Femur (tissue), 1 donor: ENCODE measurements at regions not wholly inside any gene's neighbourhood (a gene's known extent, or its start where the extent isn't known, plus 50 kb on each side); places are given as distances from the start of the nearest gene placed in this dataset.
"Not testable (repeated sequence)": the region's sequence is repeated elsewhere in the genome, so short reads cannot be mapped to it uniquely, and the experiment has no call there.

Source experiments
- DNase-seq: peaks from one replicate; pipeline ENCODE4 v3.0.0-alpha.2; 2017

- no peak for DNase-seq
These were observed 132.9 kb upstream of the CRHR1 start for GRCh38 chr17:45651145-45651709.

- no peak for DNase-seq
These were observed 130.5 kb upstream of the CRHR1 start for GRCh38 chr17:45653616-45654015.

GRCh38 chr17:45656527-45657181 lies 127.5 kb upstream of the CRHR1 start:
- no peak for DNase-seq

GRCh38 chr17:45660474-45660873 lies 123.6 kb upstream of the CRHR1 start:
- no peak for DNase-seq

- DNase-seq, result no peak
These were observed 121.7 kb upstream of the CRHR1 start for GRCh38 chr17:45662432-45662831.

- DNase-seq, result no peak
These were observed 120.3 kb upstream of the CRHR1 start for GRCh38 chr17:45663772-45664171.

- DNase-seq, result no peak
These were observed 119.2 kb upstream of the CRHR1 start for GRCh38 chr17:45664921-45665320.

GRCh38 chr17:45666046-45666600 lies 118.0 kb upstream of the CRHR1 start:
- DNase-seq, result no peak

GRCh38 chr17:45666641-45667040 lies 117.5 kb upstream of the CRHR1 start:
- no peak for DNase-seq

- DNase-seq, result no peak
These were observed 116.4 kb upstream of the CRHR1 start for GRCh38 chr17:45667591-45668171.

- DNase-seq, result no peak
These were observed 115.8 kb upstream of the CRHR1 start for GRCh38 chr17:45668316-45668715.

- no peak for DNase-seq
These were observed 111.8 kb upstream of the CRHR1 start for GRCh38 chr17:45672301-45672700.

GRCh38 chr17:45672792-45673191 lies 111.3 kb upstream of the CRHR1 start:
- no peak for DNase-seq

GRCh38 chr17:45673759-45674158 lies 110.4 kb upstream of the CRHR1 start:
- not testable (repeated sequence) for DNase-seq

GRCh38 chr17:45675012-45675411 lies 109.1 kb upstream of the CRHR1 start:
- peak; percentile 35 for DNase-seq

GRCh38 chr17:45675892-45676291 lies 108.2 kb upstream of the CRHR1 start:
- DNase-seq, result no peak

GRCh38 chr17:45676695-45677094 lies 107.4 kb upstream of the CRHR1 start:
- no peak for DNase-seq

GRCh38 chr17:45677770-45678169 lies 106.3 kb upstream of the CRHR1 start:
- no peak for DNase-seq

GRCh38 chr17:45679426-45679825 lies 104.7 kb upstream of the CRHR1 start:
- DNase-seq, result no peak

GRCh38 chr17:45680360-45680759 lies 103.8 kb upstream of the CRHR1 start:
- DNase-seq, result no peak

GRCh38 chr17:45681706-45682105 lies 102.4 kb upstream of the CRHR1 start:
- no peak for DNase-seq

- DNase-seq, result no peak
These were observed 97.9 kb upstream of the CRHR1 start for GRCh38 chr17:45686250-45686649.

GRCh38 chr17:45687594-45687993 lies 96.5 kb upstream of the CRHR1 start:
- DNase-seq, result no peak

- DNase-seq, result peak; percentile 48
These were observed 95.8 kb upstream of the CRHR1 start for GRCh38 chr17:45688353-45688752.
